GM12875 (cell line): ENCODE measurements at regions not wholly inside any gene's neighbourhood (a gene's known extent, or its start where the extent isn't known, plus 50 kb on each side); places are given as distances from the start of the nearest gene placed in this dataset.

Experiments used
- H3K4me3 ChIP-seq: one replicate; pipeline ENCODE4 v1.5.1; 2011; ENCODE audit warnings: low read depth, low read length, control low read depth
- TF ChIP-seq, protein P1 (sequence below): IDR thresholded peaks from 2 replicates; pipeline ENCODE4 v1.5.1; 2011; ENCODE audit warnings: low read depth, mild to moderate bottlenecking, control low read depth, inconsistent platforms, low read length, moderate library complexity, borderline replicate concordance; ENCODE audit not compliant: insufficient read depth

DNA sequence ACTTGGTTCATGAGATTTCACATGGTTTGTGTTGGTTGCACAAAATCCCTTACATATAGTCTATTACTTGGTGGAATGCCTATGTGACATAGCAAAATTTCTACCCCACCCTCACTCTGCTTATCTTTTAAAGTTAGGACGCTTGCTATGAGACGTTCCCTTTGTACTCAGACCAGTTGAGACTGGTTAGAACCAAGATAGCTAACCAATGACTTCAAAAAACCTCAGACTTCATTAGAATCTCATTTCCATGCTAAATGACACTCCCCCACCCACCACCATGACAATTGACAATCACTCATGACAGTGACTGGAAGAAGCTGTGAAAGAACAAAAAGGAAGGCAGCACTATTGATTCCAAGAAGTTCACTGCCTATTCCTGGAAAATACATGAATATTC is 313.6 kb downstream of the ETS1 start:
- TF ChIP-seq, protein P1, sequence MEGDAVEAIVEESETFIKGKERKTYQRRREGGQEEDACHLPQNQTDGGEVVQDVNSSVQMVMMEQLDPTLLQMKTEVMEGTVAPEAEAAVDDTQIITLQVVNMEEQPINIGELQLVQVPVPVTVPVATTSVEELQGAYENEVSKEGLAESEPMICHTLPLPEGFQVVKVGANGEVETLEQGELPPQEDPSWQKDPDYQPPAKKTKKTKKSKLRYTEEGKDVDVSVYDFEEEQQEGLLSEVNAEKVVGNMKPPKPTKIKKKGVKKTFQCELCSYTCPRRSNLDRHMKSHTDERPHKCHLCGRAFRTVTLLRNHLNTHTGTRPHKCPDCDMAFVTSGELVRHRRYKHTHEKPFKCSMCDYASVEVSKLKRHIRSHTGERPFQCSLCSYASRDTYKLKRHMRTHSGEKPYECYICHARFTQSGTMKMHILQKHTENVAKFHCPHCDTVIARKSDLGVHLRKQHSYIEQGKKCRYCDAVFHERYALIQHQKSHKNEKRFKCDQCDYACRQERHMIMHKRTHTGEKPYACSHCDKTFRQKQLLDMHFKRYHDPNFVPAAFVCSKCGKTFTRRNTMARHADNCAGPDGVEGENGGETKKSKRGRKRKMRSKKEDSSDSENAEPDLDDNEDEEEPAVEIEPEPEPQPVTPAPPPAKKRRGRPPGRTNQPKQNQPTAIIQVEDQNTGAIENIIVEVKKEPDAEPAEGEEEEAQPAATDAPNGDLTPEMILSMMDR = no peak
- H3K4me3 ChIP-seq = no peak overlapping the region

DNA sequence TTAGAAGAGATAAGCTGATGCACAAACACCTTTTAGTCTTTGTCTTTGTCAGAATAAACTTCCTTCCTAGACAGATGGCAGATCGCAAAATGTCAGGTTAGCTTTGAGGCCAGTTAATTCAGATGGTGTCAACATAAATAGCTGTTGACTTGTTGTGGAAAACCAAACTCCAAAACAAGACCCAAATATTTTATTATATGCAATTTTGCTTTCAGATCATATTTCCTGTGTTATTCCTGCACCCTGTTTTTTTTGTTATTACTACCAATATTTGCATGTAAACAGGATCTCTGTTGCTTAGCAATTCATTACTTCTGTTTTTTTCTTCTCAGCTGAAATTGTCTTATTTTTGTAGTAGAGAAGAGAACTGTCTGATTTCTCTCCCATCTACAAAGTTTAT is 316.0 kb downstream of the ETS1 start:
- H3K4me3 ChIP-seq = no peak overlapping the region
- TF ChIP-seq, protein P1 = no peak

DNA sequence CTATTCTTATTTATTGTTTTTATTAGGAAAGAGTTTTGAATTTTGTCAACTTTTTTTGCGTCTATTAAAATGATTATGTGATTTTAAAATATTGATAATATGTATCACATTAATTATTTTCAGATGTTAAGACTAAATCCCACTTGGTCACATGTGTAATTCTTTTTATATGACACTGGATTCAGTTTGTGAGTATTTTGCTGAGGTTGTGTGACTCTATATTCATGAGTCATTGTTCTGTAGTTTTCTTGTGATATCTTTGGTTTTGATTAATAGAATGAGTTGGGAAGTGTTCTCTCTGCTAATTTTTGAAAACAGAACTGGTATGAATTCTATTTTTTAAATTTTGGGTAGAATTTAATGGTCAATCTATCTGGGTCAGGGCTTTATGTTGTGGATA is 317.9 kb downstream of the ETS1 start:
- H3K4me3 ChIP-seq = no peak overlapping the region
- TF ChIP-seq, protein P1 = no peak

DNA sequence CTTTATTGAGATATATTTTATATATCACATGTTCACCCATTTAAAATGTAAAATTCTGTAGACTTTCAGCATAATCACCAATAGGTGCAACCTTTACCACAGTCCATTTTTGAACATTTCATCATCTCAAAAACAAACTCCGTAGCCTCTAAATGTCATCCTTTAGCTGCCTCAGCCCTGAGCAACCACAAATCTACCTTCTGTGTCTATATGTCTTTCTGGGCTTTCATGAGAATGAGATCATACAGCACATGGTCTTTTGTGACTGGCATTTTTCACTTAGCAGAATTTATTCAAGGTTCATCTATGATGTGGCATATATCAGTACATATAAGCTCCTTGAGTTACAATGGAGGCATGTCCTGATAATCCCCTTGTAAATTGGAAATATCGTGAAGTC is 320.5 kb downstream of the ETS1 start:
- H3K4me3 ChIP-seq = no peak overlapping the region
- TF ChIP-seq, protein P1 = no peak

DNA sequence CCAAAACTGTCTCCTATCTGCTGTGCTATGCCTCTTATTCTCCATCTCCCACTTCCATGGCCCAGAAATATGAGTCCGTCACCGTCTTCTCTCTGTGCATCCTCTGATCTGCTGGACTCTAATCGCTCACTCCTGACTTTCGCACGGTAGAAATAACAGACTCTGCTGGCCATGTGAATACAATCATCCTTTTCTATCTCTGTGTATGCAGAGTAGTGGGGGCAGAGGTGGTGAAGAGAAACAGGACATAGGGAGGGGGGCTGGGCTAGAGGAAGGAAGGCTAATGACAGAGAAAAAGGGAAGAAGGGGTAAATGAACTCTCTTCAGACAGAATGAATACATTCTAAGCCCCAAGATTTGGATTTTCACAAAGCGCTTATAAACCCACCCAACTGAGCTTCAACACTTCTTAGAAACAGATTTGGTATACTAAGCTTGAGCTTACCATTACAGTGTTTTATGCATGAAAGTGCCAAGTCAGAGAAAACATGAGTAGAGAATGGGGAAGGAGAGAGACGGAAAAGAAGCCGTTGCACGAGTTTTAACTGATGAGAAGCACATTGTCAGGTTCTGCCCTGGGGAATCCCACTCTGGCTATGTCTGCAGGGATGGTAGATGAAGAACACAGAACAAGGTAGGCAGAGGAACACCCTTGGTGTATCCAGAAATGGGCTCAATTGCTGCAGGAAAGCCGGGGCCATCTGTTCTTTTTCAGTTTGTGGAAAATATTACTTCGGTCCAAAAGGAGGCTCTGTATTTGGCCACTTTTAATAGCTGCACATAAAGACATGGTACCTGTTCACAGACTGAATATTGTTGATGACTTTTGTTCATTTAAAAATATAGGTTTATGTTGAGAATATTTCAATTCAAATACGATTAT is 324.7 kb downstream of the ETS1 start:
- TF ChIP-seq, protein P1 = no peak
- no peak overlapping the region for H3K4me3 ChIP-seq

DNA sequence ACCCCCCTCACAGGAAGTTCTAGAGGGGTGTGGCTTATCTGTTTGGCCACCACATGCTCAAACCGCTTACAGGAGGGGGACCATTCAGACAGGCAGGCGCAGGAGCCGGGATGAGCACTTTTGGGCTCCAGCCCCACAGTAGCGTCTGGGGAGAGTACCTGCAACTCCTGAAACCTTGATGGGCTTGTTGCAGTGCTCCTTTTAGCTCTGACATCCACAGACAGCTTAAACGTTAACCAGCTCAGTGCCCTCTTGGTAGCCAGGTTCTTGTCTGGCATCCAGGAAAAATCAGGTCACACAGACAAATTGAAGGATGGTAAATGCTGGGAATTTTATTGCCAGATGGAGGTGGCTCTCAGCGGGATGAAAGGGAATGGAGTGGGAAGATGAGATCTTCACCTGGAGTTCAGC is 326.3 kb downstream of the ETS1 start:
- TF ChIP-seq, protein P1 = no peak
- H3K4me3 ChIP-seq = no peak overlapping the region

DNA sequence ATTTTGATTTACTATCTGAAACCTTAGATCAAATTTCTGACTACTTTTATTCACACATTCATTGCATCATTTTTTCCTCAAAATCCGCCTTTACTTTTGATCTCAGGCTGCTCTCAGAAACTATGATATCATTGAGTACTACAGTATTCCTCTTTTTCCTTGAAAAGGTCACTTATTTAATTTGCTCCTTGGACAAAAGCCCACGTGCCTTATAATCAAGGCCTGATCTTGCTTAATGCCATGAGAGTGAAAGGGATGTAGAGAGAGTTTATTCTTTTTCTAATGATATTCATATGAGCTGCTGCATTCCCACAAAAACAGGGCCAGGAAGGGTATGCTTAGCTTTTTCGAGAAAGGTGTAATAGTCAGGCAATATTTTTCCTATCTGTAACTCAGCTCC is 327.0 kb downstream of the ETS1 start:
- H3K4me3 ChIP-seq = no peak overlapping the region
- TF ChIP-seq, protein P1 = no peak
